ENCODE measurements at regions not wholly inside any gene's neighbourhood (a gene's known extent, or its start where the extent isn't known, plus 50 kb on each side); places are given as distances from the start of the nearest gene placed in this dataset.

DNA sequence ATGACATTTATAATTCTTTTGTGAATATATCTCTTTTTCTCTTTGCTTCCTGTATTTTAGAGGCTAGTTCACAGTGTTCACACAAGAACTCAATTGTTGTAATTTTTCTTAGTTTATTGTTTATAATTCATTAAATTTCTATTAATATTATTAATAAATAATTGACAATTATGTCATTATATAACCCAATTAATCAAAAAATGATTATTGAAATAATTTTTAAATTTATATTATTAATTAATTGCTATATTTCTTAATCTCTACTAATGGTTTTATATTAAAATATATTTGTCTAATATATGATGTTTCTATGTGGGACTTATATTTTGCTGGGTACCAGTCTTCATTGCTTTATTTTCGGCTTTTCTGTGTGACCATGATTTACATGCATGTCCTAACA lies 618.4 kb downstream of the CDH9 start:
- H3K56ac ChIP-seq (ENCODE audit: extremely low read depth, insufficient read depth, low read length): no peak overlapping the region
- no peaks in the 10 kb centered on the region for H3K36me3 ChIP-seq (ENCODE audit: control insufficient read depth, insufficient read depth, low read length)
- no peak overlapping the region for H3K27ac ChIP-seq (ENCODE audit: insufficient read depth, low read length)
- no peak overlapping the region for H2AK9ac ChIP-seq (replicated peaks; ENCODE audit: low read depth, low read length, poor library complexity)
- H2AFZ ChIP-seq (replicated peaks; ENCODE audit: low read length, poor library complexity): no peak overlapping the region
- H3K23ac ChIP-seq (ENCODE audit: low read depth, low read length): no peak overlapping the region
- H2BK15ac ChIP-seq (ENCODE audit: low read depth, low read length): no peak overlapping the region
- DNase-seq (no peak), ATAC-seq (ENCODE audit: low read depth) (no peak)
- no peaks in the 10 kb centered on the region for H3K79me1 ChIP-seq (ENCODE audit: low read depth in 1 of 2, low read length in 2 of 2)
- H3K4me2 ChIP-seq (ENCODE audit: low read depth, low read length): no peak overlapping the region
- dilution Hi-C loops (cut with HindIII; ENCODE audit: low sequenced_read_pairs, unreplicated experiment): no loop called here
- H2BK5ac ChIP-seq (ENCODE audit: low read depth, low read length, poor library complexity, severe bottlenecking): no peak overlapping the region
- H3K4me3 ChIP-seq (ENCODE audit: insufficient read depth, low read depth, low read length): no peak overlapping the region
- WGBS, 2 experiments (ENCODE audit: extremely low coverage in 2 of 2, insufficient read length in 1 of 2): no CpG with 5 or more reads among the region's 1 CpG
- no peaks in the 10 kb centered on the region for H3K4me1 ChIP-seq (ENCODE audit: control insufficient read depth, insufficient read depth, low read length)
- TF ChIP-seq, protein P1, sequence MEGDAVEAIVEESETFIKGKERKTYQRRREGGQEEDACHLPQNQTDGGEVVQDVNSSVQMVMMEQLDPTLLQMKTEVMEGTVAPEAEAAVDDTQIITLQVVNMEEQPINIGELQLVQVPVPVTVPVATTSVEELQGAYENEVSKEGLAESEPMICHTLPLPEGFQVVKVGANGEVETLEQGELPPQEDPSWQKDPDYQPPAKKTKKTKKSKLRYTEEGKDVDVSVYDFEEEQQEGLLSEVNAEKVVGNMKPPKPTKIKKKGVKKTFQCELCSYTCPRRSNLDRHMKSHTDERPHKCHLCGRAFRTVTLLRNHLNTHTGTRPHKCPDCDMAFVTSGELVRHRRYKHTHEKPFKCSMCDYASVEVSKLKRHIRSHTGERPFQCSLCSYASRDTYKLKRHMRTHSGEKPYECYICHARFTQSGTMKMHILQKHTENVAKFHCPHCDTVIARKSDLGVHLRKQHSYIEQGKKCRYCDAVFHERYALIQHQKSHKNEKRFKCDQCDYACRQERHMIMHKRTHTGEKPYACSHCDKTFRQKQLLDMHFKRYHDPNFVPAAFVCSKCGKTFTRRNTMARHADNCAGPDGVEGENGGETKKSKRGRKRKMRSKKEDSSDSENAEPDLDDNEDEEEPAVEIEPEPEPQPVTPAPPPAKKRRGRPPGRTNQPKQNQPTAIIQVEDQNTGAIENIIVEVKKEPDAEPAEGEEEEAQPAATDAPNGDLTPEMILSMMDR (conservative IDR thresholded peaks at IDR 0.05; ENCODE audit: low read depth, low read length): no peak
- H3K9me3 ChIP-seq (ENCODE audit: control insufficient read depth, insufficient read depth, low read length): peaks cover 15% of the 10 kb centered on the region
- no peak overlapping the region for H3K9ac ChIP-seq (ENCODE audit: low read depth, low read length)
- H3K9me1 ChIP-seq (ENCODE audit: insufficient read depth, low read length): no peaks in the 10 kb centered on the region
- H3K27me3 ChIP-seq (ENCODE audit: control insufficient read depth, insufficient read depth, low read length): no peaks in the 10 kb centered on the region
- no peak overlapping the region for H4K8ac ChIP-seq (ENCODE audit: low read depth in 2 of 2, low read length in 2 of 2)
- intact Hi-C loops (cut with micrococcal nuclease): no loop called here
- no peak overlapping the region for H2AK5ac ChIP-seq (ENCODE audit: low read depth, low read length)
- in situ Hi-C loops (cut with MboI; ENCODE audit: low sequenced_read_pairs): no loop called here
- H4K5ac ChIP-seq (ENCODE audit: low read depth, low read length): no peak overlapping the region
- POLR2A ChIA-PET (ENCODE audit: unreplicated experiment): no interaction called here
- no peak overlapping the region for H3K4ac ChIP-seq (ENCODE audit: low read depth, low read length)
- no peaks in the 10 kb centered on the region for H4K20me1 ChIP-seq (ENCODE audit: insufficient read depth, low read length)
- H3K18ac ChIP-seq (ENCODE audit: low read depth, low read length): no peak overlapping the region
- no peak overlapping the region for H2BK20ac ChIP-seq (ENCODE audit: low read depth, low read length)
- H4K91ac ChIP-seq (ENCODE audit: insufficient read depth, low read depth, low read length): no peak overlapping the region
- H2BK120ac ChIP-seq (ENCODE audit: low read depth, low read length): no peak overlapping the region
- CTCF ChIA-PET: no interaction called here
- no TSS peak for BruUV-seq (replicated peaks)
- H3K14ac ChIP-seq (replicated peaks; ENCODE audit: low read depth, low read length): no peak overlapping the region

All from IMR-90 (cell line).